CD4-positive, alpha-beta T cell (primary cell): ENCODE measurements at regions not wholly inside any gene's neighbourhood (a gene's known extent, or its start where the extent isn't known, plus 50 kb on each side); places are given as distances from the start of the nearest gene placed in this dataset.

Experiments
- ATAC-seq: fragments of 200-7000 bp; cut with Tn5 transposase; one replicate; pipeline ENCODE4 v1.10.0; 2022; ENCODE audit warnings: mild to moderate bottlenecking; ENCODE audit not compliant: poor library complexity
- CTCF ChIA-PET: fragments of 350-600 bp; sonication (Branson Sonifier 250); formaldehyde crosslinking; loops from one replicate; lab custom pipeline; 2021; ENCODE audit warnings: antibody characterized with exemption, inconsistent platforms; lab: Charles Lee
- POLR2A ChIA-PET: fragments of 350-600 bp; sonication (Branson Sonifier 250); formaldehyde crosslinking; loops from one replicate; lab custom pipeline; 2021; ENCODE audit warnings: antibody characterized with exemption, inconsistent platforms; lab: Charles Lee
- DNase-seq, 14 experiments: peaks; one replicate each; pipeline ENCODE4 v3.0.0-alpha.2; 2013 to 2020; ENCODE audit warnings: mixed read lengths in 2 of 14
- H3K27ac ChIP-seq, 2 donors: one replicate each; pipeline versions ENCODE4 v1.5.1 to v1.7.0; 2013; ENCODE audit warnings: low read length in 2 of 2, low read depth in 1 of 2, mild to moderate bottlenecking in 1 of 2
- H3K27me3 ChIP-seq, 2 experiments: 1 replicate in 1 of 2; 2 replicates in 1 of 2; pipeline versions ENCODE4 v1.6.1 to v1.7.0; 2013; ENCODE audit warnings: low read length in 2 of 2, control low read depth in 1 of 2, mild to moderate bottlenecking in 1 of 2, moderate library complexity in 1 of 2; ENCODE audit not compliant: insufficient read depth in 2 of 2, control insufficient read depth in 1 of 2
- H3K36me3 ChIP-seq: one replicate; pipeline ENCODE4 v1.6.1; 2013; ENCODE audit warnings: low read length, control low read depth; ENCODE audit not compliant: insufficient read depth
- H3K4me1 ChIP-seq: one replicate; pipeline ENCODE4 v1.6.1; 2013; ENCODE audit warnings: low read length, control low read depth; ENCODE audit not compliant: insufficient read depth
- H3K4me3 ChIP-seq: one replicate; pipeline ENCODE4 v1.5.1; 2013; ENCODE audit warnings: mild to moderate bottlenecking, low read length, moderate library complexity
- H3K9me3 ChIP-seq, 2 experiments: 1 replicate in 1 of 2; 2 replicates in 1 of 2; pipeline versions ENCODE4 v1.6.1 to v1.7.0; 2013; ENCODE audit warnings: low read length in 2 of 2, mild to moderate bottlenecking in 2 of 2, control low read depth in 1 of 2, moderate library complexity in 1 of 2; ENCODE audit not compliant: control insufficient read depth in 1 of 2, insufficient read depth in 1 of 2
- H3K27ac Mint-ChIP-seq: one replicate; pipeline ENCODE4 v1.8.0; 2020; ENCODE audit warnings: mixed read lengths
- H3K27me3 Mint-ChIP-seq: one replicate; pipeline ENCODE4 v1.8.0; 2021; ENCODE audit warnings: mixed read lengths
- H3K36me3 Mint-ChIP-seq: one replicate; pipeline ENCODE4 v1.8.0; 2021; ENCODE audit warnings: low read depth, mixed read lengths
- H3K4me1 Mint-ChIP-seq: one replicate; pipeline ENCODE4 v1.8.0; 2021; ENCODE audit warnings: low read depth, mixed read lengths
- H3K4me3 Mint-ChIP-seq: one replicate; pipeline ENCODE4 v1.8.0; 2020; ENCODE audit warnings: mild to moderate bottlenecking, mixed read lengths
- H3K9me3 Mint-ChIP-seq: one replicate; pipeline ENCODE4 v1.8.0; 2020; ENCODE audit warnings: mixed read lengths
- CTCF ChIP-seq: fragments of 200-600 bp; IDR thresholded peaks from one replicate; pipeline ENCODE4 v1.8.0; 2022; ENCODE audit warnings: antibody characterized with exemption, mild to moderate bottlenecking
- intact Hi-C, 2 experiments: fragments of 100-400 bp; cut with DNase I in 1 of 2; cut with micrococcal nuclease in 1 of 2; formaldehyde crosslinking; loops; one replicate each; pipeline versions ENCODE4 v1.15.1 to v1.9.0; 2023 to 2025; cut with DNase I, micrococcal nuclease

- H3K36me3 ChIP-seq = no peaks in the 10 kb centered on the region
- TF ChIP-seq CTCF = no peak
- H3K4me1 ChIP-seq = no peaks in the 10 kb centered on the region
- no peak overlapping the region for H3K27ac ChIP-seq
- DNase-seq (no peak), ATAC-seq (no peak)
- H3K9me3 ChIP-seq = no peaks in the 10 kb centered on the region
- no peak overlapping the region for H3K4me3 ChIP-seq
- Mint-ChIP-seq H3K4me3 (no peak overlapping the region), H3K27ac (no peak overlapping the region), H3K9me3 (no peaks in the 10 kb centered on the region), H3K27me3 (peaks cover 7% of the 10 kb centered on the region), H3K36me3 (no peaks in the 10 kb centered on the region), H3K4me1 (no peaks in the 10 kb centered on the region)
- H3K27me3 ChIP-seq = peaks cover 2 to 3% of the 10 kb centered on the region in 2 experiments
- ChIA-PET POLR2A (no interaction called here), CTCF (no interaction called here)
- intact Hi-C loops = no loop called here
These were observed 180.4 kb downstream of the FAM124B start for GRCh38 chr2:224221455-224221913.

GRCh38 chr2:224220586-224221255 lies 181.2 kb downstream of the FAM124B start:
- Histone ChIP-seq H3K36me3 (no peaks in the 10 kb centered on the region), H3K27ac (no peak overlapping the region), H3K4me1 (no peaks in the 10 kb centered on the region), H3K27me3 (peaks cover 2 to 3% of the 10 kb centered on the region in 2 experiments), H3K4me3 (no peak overlapping the region), H3K9me3 (no peaks in the 10 kb centered on the region)
- no peaks in the 10 kb centered on the region for H3K4me1 Mint-ChIP-seq
- no peaks in the 10 kb centered on the region for H3K9me3 Mint-ChIP-seq
- intact Hi-C loops = no loop called here
- ChIA-PET POLR2A (no interaction called here), CTCF (no interaction called here)
- TF ChIP-seq CTCF = no peak
- H3K27ac Mint-ChIP-seq = no peak overlapping the region
- no peak for DNase-seq
- H3K4me3 Mint-ChIP-seq = no peak overlapping the region
- peaks cover 4% of the 10 kb centered on the region for H3K27me3 Mint-ChIP-seq
- H3K36me3 Mint-ChIP-seq = no peaks in the 10 kb centered on the region
- ATAC-seq = no peak

GRCh38 chr2:224219781-224220180 lies 180.7 kb upstream of the SERPINE2 start:
- H3K27me3 Mint-ChIP-seq = peaks cover 4% of the 10 kb centered on the region
- intact Hi-C loops = no loop called here
- no peak overlapping the region for H3K27ac Mint-ChIP-seq
- H3K4me1 Mint-ChIP-seq = no peaks in the 10 kb centered on the region
- H3K36me3 Mint-ChIP-seq = no peaks in the 10 kb centered on the region
- no peak for ATAC-seq
- CTCF ChIA-PET = no interaction called here
- H3K27ac ChIP-seq = no peak overlapping the region
- DNase-seq = no peak
- no peaks in the 10 kb centered on the region for H3K9me3 ChIP-seq
- no peak for TF ChIP-seq CTCF
- no peaks in the 10 kb centered on the region for H3K9me3 Mint-ChIP-seq
- H3K4me1 ChIP-seq = no peaks in the 10 kb centered on the region
- no peak overlapping the region for H3K4me3 ChIP-seq
- H3K4me3 Mint-ChIP-seq = no peak overlapping the region
- H3K36me3 ChIP-seq = no peaks in the 10 kb centered on the region
- POLR2A ChIA-PET = no interaction called here
- peaks cover 2 to 3% of the 10 kb centered on the region in 2 experiments for H3K27me3 ChIP-seq
